Kidney capillary endothelial cell (primary cell): ENCODE measurements at regions not wholly inside any gene's neighbourhood (a gene's known extent, or its start where the extent isn't known, plus 50 kb on each side); places are given as distances from the start of the nearest gene placed in this dataset.
"Not testable (repeated sequence)": the region's sequence is repeated elsewhere in the genome, so short reads cannot be mapped to it uniquely, and the experiment has no call there.

Source experiments
- DNase-seq: peaks from one replicate; pipeline ENCODE4 v3.0.0-alpha.2; 2018; ENCODE audit warnings: low spot score

- no peak for DNase-seq
Measured at GRCh38 chr1:143604887-143605286, 366.9 kb downstream of the FAM72C start.

GRCh38 chr1:143584508-143584907 lies 387.3 kb downstream of the FAM72C start:
- no peak for DNase-seq

- DNase-seq: no peak
Measured at GRCh38 chr1:143574891-143575520, 396.8 kb downstream of the FAM72C start.

- not testable (repeated sequence) for DNase-seq
Measured at GRCh38 chr1:143572661-143573060, 399.1 kb downstream of the FAM72C start.

- not testable (repeated sequence) for DNase-seq
Measured at GRCh38 chr1:143563761-143564160, 408.0 kb downstream of the FAM72C start.

- no peak for DNase-seq
Measured at GRCh38 chr1:143553627-143554026, 418.2 kb downstream of the FAM72C start.

- not testable (repeated sequence) for DNase-seq
Measured at GRCh38 chr1:143504703-143505102, 467.1 kb downstream of the FAM72C start.

GRCh38 chr1:143504080-143504479 lies 467.7 kb downstream of the FAM72C start:
- not testable (repeated sequence) for DNase-seq

- DNase-seq: not testable (repeated sequence)
Measured at GRCh38 chr1:143503048-143503447, 468.7 kb downstream of the FAM72C start.

GRCh38 chr1:143502038-143502437 lies 469.7 kb downstream of the FAM72C start:
- DNase-seq: not testable (repeated sequence)

- DNase-seq: not testable (repeated sequence)
Measured at GRCh38 chr1:143498059-143498749, 473.6 kb downstream of the FAM72C start.

GRCh38 chr1:143497374-143497747 lies 474.4 kb downstream of the FAM72C start:
- no peak for DNase-seq

- DNase-seq: not testable (repeated sequence)
Measured at GRCh38 chr1:143496526-143497373, 475.0 kb downstream of the FAM72C start.
